ENCODE measurements at regions not wholly inside any gene's neighbourhood (a gene's known extent, or its start where the extent isn't known, plus 50 kb on each side); places are given as distances from the start of the nearest gene placed in this dataset.

DNA sequence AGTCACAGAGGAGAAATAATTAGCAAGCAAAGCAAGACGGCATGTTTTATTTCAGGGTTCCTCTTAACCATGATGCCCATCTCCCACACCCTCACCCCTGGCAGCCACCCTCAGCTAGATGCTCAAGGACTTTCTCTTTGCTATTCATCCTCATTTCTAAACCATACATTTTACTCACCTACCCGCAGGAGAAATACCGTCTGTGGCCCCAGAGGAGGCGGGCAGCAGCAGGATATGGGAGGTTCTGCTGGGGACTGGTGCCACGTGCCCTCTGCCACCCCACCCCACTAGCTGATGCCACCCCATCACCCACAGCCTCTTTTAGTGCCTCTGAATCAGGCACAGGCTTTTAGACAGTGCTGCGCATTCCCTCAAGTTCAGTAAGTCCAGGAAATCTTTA lies 168.7 kb upstream of the ITGB1 start:
- DNase-seq = peak in 3 of 6 experiments; percentile 19 to 26 (median 24)

DNA sequence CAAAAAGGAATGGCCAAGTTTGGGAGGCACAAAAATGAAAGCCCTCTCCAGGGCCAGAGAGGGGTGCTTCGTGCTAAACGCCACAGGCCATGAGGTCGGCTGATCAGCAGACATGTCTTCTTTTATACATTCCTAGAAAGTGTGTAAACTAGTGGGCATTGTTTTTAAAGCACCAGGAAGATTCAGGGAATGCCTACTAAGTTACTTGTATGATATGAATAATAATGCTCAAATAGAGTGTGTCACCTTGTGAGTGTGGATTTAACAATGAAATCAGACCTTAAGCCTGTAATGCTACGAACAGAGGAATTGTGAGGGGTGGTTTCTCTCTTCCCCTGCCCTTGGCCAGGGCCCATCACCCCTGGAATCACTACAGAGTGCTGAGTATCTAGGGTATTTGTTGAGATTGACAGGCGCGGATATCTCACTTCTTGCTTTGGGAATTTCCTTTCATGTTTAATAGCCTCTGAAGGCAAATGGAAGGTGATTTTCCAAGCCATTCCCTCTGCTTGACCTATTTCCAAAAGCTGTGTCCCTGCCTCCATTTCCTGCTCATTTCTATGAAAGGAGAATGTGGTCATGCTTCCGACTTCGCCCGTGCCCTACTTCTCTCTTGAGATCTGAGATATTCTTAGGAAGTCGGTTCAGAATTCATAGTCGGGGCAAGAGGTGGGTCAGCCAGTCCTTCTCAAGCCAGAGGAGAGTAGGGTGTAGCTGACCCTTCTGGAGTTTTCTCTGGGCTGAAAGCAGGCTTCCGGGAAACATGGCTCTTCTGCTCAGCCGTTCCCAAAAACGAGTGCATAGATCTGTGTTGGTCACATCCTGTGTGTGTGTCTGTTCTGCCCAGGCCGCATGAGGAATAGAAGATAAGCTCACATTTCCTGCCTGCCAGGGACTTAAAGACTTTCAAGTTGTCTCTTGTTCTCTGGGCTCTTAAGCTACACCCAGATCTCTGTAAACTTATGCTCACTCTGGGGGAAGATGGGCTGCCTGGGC lies 167.8 kb upstream of the ITGB1 start:
- DNase-seq = peak in 3 of 6 experiments; percentile 29 to 46 (median 37)

DNA sequence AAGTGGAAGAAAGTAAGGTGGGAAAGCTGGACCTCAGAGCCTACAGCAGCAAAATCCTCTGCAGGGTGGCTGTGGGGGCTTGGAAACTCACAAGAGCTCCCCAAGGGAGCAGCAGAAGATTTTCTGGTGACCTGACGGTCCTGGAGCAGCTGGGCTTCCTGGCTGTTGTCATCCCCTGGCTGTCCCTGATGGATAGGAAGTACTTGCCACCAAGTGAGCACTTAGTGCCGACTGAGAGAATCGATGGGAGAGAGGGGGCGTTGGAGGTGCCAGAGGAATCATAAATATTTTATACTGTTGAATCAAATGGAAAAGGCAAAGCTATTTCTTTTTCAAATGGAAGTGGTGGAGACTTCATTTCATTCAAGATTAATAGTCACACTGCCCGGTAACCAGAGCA lies 167.1 kb upstream of the ITGB1 start:
- no peak for DNase-seq

DNA sequence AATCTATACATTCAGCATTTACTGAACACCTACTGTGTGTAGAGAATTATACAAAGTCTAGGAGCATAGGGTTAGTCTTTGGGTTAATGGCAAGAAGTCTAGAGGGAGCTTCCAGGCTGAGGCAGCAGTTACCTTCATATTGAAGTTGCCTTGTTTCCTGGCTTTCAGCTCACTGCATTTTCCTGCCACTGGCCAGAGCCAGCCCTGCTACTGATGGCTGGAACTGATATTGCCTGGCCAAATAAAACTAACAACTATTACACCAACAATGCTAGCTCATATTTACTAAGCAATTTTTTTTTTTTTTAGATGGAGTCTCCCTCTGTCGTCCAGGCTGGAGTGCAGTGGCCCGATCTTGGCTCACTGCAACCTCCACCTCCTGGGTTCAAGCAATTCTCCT lies 165.7 kb upstream of the ITGB1 start:
- no peak for DNase-seq

DNA sequence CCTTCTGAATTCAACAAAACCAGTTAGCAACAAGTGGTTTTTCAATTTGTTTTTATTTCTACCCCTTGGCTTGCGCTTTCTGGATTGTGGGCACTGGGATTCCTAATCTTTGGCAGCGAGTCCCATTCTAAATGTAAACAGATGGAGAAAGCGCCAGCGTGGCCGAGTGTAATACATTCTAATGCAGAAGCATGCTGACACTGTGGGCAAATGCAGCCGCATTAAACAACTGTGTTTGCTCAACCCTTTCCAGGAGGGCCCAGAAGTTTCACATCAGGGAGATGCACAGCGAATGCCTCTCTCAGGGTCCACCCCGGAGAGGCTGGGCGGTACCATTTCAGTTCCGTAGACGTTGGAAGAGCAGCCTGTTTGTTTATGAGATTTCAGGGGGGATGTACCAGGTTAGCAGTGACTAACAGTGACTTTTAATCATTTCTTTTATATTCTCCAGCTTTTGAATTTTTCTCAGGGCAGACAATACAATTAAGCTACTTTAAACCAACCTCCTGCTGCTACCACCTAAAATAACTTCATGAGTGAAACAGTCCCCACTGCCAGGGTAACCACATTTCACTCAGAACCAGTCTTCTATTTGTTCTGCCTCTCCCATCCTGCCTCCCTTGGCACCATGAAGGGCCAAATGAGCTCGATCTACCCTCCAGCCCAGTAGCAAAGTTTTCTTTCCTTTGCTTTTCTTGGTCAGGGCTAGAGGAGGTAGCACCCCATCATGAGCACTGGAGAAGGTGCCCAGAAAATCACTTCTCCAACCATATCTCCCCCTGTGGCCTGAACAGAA lies 164.2 kb upstream of the ITGB1 start:
- no peak for DNase-seq

DNA sequence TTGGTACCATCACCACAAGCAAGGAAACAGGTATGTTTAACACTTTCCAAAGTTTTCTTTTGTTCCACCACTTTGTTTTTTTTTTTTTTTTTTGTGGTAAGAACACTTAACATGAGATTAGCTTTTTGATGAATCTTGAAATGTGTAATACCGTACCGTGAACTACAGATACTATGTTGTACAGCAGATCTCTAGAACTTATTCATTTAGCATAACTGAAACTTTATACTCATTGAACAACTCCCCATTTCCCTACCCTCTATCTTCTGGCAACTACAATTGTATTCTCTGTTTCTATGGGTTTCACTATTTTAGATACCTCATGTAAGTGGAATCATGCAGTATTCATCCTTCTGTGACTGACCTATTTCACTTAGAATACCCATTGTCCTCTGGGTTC lies 162.7 kb upstream of the ITGB1 start:
- no peak for DNase-seq

DNA sequence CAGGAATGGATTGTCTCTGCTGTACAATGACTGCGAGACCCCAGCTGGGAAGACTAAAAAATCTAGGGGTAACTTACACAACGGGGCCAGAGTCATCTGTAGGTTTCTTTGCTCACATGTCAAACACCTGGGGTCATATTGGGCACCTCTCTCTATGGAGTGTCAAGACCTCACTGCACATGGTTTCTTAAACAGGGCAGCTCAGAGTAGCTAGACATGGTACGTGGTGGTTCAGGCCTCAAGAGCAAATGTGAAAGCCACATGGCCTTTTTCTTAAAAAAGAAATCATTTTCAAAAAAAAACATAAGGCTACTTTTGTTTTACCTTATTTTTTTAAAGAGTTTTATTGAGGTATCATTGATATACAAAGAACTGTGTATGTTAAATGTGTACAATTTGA lies 162.2 kb upstream of the ITGB1 start:
- DNase-seq = no peak

DNA sequence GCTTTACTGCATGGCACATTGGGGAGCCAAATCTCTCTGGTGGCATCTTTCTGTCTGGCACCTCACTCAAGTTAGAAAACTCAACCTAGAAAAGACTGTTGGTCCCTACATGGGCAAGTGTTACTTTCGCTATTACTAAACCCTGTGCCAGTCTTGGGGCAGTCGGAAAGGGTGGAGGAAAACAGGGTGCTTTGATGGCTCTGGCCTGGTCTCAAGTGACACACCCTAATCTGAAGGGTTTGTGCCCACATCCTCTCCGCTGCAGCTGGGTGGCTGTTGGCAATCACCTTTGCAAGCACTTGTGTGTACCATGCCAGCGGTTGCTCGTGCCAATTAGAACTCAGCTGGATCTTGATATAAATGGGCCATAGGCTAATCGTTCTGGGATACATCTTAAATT lies 159.8 kb upstream of the ITGB1 start:
- no peak for DNase-seq

DNA sequence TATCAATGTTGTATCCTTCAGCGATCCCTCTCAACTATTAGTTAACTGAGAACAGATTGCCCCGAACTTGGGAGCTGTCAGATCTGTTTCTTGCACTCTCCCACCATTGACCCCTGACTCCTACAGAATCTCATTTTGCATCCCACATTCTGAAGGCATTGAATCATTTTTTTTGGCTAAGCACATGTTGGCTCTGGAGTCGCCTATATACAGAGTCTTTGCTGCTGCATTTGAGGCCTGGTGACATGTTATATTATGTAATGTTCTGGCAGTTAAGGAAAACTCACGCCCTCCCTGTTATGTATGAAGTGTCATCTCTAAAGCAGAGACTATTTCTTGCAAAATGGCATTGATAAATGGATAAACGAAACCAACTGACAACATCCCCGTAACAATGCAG lies 159.2 kb upstream of the ITGB1 start:
- no peak for DNase-seq

DNA sequence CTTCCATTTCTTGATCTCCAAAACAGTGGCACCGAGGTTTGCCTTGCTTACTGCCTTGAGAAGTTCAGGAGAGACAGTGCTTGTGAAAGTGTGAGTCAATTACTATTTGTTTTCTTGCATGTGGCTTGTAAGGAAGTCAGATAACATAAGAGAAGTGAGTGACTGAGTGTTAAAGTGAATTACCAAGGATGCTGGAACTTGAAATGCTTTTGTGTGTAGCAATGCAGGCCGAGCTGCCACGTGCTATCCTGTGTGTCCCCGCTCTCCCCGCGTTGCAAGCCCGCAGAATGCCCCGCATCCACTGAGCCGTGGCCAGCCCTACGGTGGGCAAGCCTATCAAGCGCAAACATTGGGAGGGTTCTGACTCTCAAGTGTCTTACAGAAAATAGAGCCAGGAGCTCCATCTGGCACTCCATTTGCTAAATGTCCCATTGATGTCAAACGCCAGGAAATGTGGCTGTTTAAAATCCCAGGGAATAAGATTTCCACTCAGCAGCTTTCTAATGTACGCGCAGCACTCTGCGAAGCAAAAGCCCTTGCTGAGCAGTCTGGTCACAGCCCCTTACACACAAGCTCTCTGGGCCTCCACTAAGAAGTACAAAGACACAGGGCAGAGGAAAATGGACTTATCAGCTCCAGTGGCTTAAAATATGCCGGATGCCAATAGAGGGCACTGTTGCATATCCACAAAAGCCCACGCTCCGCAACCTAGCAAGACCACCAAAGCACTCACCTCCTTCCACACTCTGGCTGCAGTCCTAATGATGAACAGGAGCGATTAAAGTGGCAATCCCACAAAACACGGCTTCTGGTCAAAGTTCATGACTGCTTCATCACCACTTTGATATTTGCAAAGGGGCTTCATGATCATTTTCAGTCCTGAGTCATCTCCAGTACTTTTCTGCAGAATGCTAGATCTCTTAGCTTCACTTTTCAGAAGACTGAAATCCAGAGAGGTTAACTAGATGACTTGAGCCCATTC lies 158.0 kb upstream of the ITGB1 start:
- DNase-seq = no peak

DNA sequence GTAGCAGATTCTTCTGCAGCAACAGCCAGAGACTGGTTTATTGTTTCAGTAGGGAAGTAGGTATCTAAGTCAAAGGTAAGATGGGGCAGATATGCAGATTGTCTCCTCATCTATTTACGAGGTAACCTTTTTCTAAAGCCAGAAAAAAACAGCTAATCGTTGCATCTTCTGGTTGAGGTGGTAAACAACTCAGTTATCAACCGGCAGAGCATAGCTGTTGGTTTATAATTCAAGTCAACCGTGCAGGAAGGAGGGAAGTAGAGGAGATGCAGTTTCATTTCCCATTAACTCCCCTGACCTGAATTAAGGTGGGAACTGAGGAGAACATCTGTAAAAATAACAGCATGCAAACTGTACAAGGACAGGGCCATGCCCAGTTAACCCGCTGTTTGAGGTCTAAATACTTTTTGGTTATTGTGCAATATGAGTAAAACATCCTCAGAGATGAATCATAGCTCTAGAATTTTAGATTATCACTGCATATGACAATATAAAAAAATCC lies 156.5 kb upstream of the ITGB1 start:
- DNase-seq = no peak

DNA sequence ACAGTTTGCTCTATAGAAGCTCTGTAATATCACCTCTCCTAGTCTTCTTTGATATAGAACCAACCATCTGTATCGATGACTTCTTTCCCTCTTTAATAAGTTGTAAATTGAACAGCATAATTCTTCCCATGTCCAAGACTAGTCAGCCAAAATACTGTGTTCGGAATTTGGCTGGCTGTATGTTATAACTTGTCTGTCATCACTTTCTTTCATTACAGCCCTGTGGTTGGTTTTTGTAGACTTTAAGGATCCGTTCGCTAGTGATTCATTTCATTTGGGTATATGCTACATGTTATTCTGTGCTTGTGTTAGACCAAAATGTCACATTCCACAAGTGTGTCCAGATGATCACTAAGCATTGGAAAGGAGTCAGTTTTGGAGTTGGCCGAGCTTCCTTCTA lies 155.4 kb upstream of the ITGB1 start:
- no peak for DNase-seq

DNA sequence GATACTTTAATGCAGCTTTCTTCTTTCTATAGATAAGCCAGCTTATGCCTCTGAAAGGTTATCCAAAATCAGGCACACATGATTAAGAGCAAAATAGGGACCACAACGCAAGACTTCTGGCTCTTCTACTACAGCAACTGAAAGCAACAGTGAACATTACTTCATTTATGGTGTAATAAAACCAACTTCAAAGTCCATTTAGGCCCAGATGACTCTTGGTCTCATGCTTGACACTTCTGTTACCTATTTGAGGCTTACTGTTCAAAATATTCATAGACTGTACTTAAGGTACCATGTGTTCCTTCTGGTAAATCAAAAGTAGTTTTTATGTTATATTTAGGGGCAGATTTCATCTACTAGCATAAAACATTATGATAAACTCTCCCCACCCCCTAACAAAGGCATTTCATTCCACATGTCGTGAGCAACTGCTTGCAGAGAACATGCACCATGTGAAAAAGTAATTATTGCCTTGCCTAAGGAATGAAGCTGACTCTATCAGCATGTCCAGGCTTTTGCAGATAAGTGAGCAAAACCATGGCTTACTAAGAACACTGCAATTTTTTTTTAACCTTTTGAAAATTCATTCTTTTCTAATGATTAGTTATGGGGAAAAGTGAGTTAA lies 154.9 kb upstream of the ITGB1 start:
- DNase-seq = no peak

DNA sequence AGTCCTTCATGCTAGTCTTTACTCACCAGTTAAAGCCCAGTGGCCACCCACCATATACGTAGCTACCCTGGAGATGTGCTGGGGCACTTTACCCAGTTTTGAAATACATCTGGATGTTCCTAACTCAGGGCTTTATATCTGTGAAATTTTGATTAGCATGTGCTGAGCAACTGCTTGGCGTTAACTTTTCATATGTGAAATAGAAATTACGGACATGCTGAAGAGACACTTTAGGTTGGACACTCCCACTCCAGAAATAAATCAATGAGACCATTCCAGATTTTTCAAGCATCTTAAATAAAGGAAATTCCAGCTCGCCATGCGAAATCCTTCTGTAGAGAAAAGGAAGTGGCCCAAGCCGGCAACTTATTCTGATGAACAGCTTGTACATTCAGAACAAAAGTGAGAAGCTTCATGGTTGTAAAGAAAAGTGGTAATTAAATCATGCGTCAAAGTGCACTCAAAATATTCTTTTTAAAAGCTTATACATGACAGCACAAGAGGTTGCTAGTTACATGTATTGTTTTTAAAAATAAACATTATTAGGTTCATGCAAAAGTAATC lies 153.5 kb upstream of the ITGB1 start:
- DNase-seq = no peak

DNA sequence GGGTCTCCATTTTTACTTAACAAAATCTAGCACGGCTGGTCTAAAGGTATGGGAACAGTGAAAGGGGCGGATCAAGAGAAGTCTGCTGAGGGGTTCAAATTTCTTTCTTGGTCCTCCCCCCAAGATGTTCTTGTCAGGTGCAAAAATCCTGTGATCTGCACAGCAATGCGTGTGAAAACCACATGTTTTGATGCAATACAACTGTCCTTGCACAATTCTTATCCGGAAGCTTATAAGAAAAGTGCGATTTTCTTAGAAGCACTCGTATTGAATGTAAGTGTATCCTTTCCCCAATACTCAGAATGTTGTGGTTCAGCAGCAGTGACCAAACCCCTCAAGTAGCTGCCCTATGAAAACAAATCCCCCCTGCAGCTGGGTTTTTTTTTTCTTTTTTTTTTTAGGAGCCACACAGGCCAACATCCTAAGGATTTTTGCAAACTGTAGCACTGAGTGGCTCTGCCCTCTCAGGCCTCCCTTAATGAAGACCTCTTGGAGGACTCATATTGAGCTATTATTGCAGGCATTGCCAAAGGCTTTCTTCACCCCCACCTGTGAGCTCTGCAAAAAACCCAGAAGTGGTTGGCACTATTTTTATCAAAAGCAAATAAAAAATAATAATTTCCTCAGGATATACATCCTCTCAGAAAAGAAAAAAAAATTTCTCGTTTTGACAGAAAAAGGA lies 151.9 kb upstream of the ITGB1 start:
- DNase-seq = peak in 1 of 6 experiments; percentile 13

DNA sequence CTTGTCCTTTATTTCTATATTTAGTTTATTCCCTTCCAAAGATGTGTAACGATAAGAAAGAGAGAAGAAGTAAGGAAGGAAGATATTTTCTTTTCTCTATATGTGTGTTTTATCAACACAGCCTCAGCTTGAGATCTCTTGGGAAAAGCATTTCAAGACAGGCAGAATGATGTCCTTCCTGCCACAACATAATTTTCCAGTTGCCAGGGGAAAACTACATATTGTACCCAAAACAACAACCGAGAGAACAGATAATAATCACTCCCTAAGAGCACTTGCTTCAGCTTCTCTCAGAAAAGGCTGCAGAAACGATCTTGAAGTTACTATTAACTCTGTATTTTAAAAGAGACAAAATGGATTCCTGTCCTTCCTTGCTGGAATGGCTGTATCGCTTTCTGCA lies 151.4 kb upstream of the ITGB1 start:
- no peak for DNase-seq

DNA sequence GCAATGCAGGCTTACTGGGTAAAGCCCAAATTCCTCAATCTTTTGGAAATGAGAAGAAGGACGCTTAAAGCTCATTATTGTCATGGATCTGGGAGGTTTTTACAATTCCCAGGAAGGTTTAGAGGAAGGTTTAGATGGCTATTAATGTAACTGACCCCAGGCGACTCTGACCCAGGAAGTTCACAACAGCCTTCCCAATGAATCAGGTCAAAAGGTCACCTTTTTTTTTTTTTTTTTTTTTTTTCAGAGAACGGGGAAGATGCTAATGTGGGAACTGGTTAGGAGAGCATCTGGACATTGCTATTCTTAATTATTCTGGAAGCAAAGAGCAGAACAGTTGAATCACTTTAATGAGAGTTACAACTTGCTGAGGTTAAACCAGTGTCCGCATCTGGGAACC lies 149.9 kb upstream of the ITGB1 start:
- DNase-seq = no peak

DNA sequence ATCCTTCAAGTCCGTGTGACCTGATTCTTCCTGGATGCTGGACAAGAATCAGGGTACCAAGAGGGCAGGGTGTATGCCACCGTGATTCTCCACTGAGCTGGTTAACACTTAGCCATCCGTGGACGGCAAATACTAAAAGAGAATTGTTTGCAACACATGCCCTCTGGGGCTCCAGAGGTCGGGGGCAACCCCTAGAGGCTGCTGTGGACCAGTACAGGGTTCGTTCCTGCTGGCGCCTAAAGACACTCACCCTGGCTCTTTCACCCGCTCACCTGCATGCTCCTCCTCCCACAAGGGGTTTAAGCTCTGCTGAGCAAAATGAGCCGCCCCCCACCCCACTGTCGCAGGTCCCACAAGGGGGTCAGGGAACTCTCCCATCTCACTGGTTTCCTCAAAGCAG lies 148.7 kb upstream of the ITGB1 start:
- DNase-seq = no peak

DNA sequence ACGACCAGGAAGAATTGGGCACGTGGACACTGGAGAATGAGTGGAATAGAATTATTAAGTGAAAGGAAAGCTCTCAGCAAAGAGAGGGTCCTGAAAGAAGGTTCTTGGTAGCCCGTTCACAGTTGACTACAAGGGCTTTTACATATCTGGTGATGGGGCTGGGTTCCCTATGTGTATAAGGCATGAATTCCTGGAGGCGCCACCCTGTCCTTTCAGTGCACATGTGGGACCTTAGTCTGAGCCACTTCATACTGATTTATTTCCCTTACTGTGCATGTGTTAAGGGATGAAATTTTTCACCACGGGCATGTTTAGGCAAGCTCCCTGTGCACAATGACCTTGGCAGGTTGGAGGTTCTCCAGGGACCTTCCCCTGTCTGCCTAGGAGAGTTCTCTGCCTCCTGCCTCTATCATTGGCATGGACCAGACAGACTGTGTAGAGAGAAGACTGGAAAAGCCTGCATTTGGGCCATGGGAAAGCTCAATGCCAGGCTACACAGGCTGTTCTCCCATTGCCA lies 145.9 kb upstream of the ITGB1 start:
- DNase-seq = no peak

DNA sequence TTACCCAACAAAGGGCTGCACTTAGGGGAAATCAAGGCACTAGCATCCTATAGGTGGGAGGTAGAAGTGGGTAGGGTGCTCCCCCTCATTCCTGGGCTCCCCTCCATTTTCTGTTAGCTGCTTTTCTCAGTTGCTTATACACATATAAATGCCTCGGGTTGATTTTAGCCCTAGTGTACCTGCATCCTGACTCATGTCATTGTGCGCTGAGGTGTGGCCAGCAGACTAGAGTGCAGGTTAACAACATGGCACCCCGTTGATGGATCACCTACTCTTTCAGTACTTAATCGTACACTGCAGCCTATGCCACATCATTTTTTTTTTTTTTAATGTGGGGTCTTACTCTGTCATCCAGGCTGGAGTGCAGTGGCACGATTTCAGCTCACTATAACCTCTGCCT lies 144.0 kb upstream of the ITGB1 start:
- no peak for DNase-seq

DNA sequence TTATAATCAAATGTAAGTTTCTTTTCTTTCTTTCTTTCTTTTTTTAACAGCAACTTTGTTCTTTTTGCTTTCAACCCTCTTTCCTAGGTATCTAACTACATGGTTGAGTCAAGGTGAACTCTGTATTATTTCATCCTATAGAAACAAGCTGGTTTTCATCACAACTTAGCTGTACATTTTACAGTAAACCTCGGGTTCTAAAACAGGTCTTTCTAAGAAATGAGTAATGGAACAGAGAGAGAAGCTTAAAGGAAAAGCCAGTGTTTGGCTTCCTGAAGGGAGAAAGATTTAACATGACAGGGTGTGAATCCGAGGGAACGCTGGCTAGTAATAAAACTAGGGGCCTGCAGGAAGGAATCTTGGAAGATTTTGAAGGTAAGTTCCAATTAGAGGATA lies 143.4 kb upstream of the ITGB1 start:
- no peak for DNase-seq
